ENCODE measurements at regions not wholly inside any gene's neighbourhood (a gene's known extent, or its start where the extent isn't known, plus 50 kb on each side); places are given as distances from the start of the nearest gene placed in this dataset.

GRCh38 chr12:124463341-124463921 lies 104.0 kb downstream of the NCOR2 start:
- no peak for TF ChIP-seq TARDBP (IDR thresholded peaks at IDR 0.05)
- TF ChIP-seq SUZ12 (IDR thresholded peaks at IDR 0.05): no peak
